ENCODE measurements at regions not wholly inside any gene's neighbourhood (a gene's known extent, or its start where the extent isn't known, plus 50 kb on each side); places are given as distances from the start of the nearest gene placed in this dataset.

- TF ChIP-seq, protein P1, sequence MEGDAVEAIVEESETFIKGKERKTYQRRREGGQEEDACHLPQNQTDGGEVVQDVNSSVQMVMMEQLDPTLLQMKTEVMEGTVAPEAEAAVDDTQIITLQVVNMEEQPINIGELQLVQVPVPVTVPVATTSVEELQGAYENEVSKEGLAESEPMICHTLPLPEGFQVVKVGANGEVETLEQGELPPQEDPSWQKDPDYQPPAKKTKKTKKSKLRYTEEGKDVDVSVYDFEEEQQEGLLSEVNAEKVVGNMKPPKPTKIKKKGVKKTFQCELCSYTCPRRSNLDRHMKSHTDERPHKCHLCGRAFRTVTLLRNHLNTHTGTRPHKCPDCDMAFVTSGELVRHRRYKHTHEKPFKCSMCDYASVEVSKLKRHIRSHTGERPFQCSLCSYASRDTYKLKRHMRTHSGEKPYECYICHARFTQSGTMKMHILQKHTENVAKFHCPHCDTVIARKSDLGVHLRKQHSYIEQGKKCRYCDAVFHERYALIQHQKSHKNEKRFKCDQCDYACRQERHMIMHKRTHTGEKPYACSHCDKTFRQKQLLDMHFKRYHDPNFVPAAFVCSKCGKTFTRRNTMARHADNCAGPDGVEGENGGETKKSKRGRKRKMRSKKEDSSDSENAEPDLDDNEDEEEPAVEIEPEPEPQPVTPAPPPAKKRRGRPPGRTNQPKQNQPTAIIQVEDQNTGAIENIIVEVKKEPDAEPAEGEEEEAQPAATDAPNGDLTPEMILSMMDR (conservative IDR thresholded peaks at IDR 0.05; ENCODE audit: low read depth in 2 of 2): no peak
- no peak for TF ChIP-seq ZNF114 (CRISPR knock-in tag; IDR thresholded peaks at IDR 0.05)
- TF ChIP-seq EZH2phosphoT487 (IDR thresholded peaks at IDR 0.05; ENCODE audit: unreplicated experiment): no peak
- no peak for TF ChIP-seq EZH2 (IDR thresholded peaks at IDR 0.05; ENCODE audit: low read depth, unreplicated experiment)
- TF ChIP-seq, protein P2, sequence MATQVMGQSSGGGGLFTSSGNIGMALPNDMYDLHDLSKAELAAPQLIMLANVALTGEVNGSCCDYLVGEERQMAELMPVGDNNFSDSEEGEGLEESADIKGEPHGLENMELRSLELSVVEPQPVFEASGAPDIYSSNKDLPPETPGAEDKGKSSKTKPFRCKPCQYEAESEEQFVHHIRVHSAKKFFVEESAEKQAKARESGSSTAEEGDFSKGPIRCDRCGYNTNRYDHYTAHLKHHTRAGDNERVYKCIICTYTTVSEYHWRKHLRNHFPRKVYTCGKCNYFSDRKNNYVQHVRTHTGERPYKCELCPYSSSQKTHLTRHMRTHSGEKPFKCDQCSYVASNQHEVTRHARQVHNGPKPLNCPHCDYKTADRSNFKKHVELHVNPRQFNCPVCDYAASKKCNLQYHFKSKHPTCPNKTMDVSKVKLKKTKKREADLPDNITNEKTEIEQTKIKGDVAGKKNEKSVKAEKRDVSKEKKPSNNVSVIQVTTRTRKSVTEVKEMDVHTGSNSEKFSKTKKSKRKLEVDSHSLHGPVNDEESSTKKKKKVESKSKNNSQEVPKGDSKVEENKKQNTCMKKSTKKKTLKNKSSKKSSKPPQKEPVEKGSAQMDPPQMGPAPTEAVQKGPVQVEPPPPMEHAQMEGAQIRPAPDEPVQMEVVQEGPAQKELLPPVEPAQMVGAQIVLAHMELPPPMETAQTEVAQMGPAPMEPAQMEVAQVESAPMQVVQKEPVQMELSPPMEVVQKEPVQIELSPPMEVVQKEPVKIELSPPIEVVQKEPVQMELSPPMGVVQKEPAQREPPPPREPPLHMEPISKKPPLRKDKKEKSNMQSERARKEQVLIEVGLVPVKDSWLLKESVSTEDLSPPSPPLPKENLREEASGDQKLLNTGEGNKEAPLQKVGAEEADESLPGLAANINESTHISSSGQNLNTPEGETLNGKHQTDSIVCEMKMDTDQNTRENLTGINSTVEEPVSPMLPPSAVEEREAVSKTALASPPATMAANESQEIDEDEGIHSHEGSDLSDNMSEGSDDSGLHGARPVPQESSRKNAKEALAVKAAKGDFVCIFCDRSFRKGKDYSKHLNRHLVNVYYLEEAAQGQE (IDR thresholded peaks at IDR 0.05; ENCODE audit: unreplicated experiment): no peak
- no peak for TF ChIP-seq POLR2AphosphoS5 (IDR thresholded peaks at IDR 0.05; ENCODE audit: low read depth)
- TF ChIP-seq JUNB (IDR thresholded peaks at IDR 0.05; ENCODE audit: unreplicated experiment): no peak
- no peak for TF ChIP-seq CREB1 (CRISPR knock-in tag; IDR thresholded peaks at IDR 0.05; ENCODE audit: low read depth)
- TF ChIP-seq NANOG (IDR thresholded peaks at IDR 0.05; ENCODE audit: borderline replicate concordance): no peak
- no peak for TF ChIP-seq STAT1 (IDR thresholded peaks at IDR 0.05; ENCODE audit: unreplicated experiment)
Observed at GRCh38 chr5:112684121-112684520, 53.6 kb upstream of the APC start.

Data from GM23338 (cell line).